ENCODE measurements at regions not wholly inside any gene's neighbourhood (a gene's known extent, or its start where the extent isn't known, plus 50 kb on each side); places are given as distances from the start of the nearest gene placed in this dataset.
"Not testable (repeated sequence)": the region's sequence is repeated elsewhere in the genome, so short reads cannot be mapped to it uniquely, and the experiment has no call there.

GRCh38 chr15:30225233-30225891 lies 90.5 kb downstream of the GOLGA8T start:
- POLR2A ChIA-PET (ENCODE audit: partially characterized antibody); DNase-seq (ENCODE audit: low read depth in 1 of 2, low spot score in 2 of 2); H4K20me1 ChIP-seq (replicated peaks in 1 of 2; ENCODE audit: control insufficient read depth in 1 of 2, insufficient read depth in 2 of 2, low read length in 2 of 2); H4K8ac ChIP-seq (ENCODE audit: extremely low read depth, insufficient read depth, low read length); H3K4ac ChIP-seq (replicated peaks; ENCODE audit: insufficient read length, low read depth, low read length); FAIRE-seq; H3K27ac ChIP-seq (ENCODE audit: low read depth, low read length); H3K23ac ChIP-seq (ENCODE audit: insufficient read length); H2BK5ac ChIP-seq (ENCODE audit: low read depth, low read length); H3K79me2 ChIP-seq (ENCODE audit: control insufficient read depth in 1 of 2, insufficient read depth in 2 of 2, low read length in 2 of 2); H2BK15ac ChIP-seq (ENCODE audit: low read length); H4K91ac ChIP-seq (replicated peaks; ENCODE audit: insufficient read length, low read length); H2AK5ac ChIP-seq (ENCODE audit: low read depth, low read length); H3K9me3 ChIP-seq (ENCODE audit: insufficient read depth in 2 of 2, low read depth in 1 of 2, low read length in 1 of 2); H3K18ac ChIP-seq (ENCODE audit: extremely low read depth, low read length); H3K27me3 ChIP-seq (replicated peaks in 1 of 4; ENCODE audit: control insufficient read depth in 3 of 4, extremely low read depth in 1 of 4, insufficient read depth in 3 of 4, low read length in 3 of 4); H2BK20ac ChIP-seq (ENCODE audit: low read length); H3K56ac ChIP-seq (replicated peaks; ENCODE audit: insufficient read length, low read depth, low read length); H2BK12ac ChIP-seq (ENCODE audit: low read depth, low read length); H3K9ac ChIP-seq (replicated peaks in 1 of 4; ENCODE audit: extremely low read depth in 1 of 4, low read depth in 3 of 4, low read length in 3 of 4); H4K5ac ChIP-seq (ENCODE audit: insufficient read length, low read depth, low read length); CTCF ChIA-PET (ENCODE audit: partially characterized antibody); H3K4me2 ChIP-seq (ENCODE audit: insufficient read depth in 1 of 2, low read depth in 2 of 2, low read length in 2 of 2); H2BK120ac ChIP-seq (replicated peaks; ENCODE audit: low read depth, low read length); H3K4me1 ChIP-seq (replicated peaks in 1 of 4; ENCODE audit: control insufficient read depth in 3 of 4, insufficient read depth in 4 of 4, low read length in 3 of 4); H3K36me3 ChIP-seq (ENCODE audit: control insufficient read depth in 2 of 4, insufficient read depth in 4 of 4, low read length in 3 of 4); H3K79me1 ChIP-seq (ENCODE audit: low read depth, low read length); H3K14ac ChIP-seq (ENCODE audit: insufficient read length); H2AFZ ChIP-seq (ENCODE audit: low read length); H3K23me2 ChIP-seq (ENCODE audit: low read depth, low read length): not testable (repeated sequence)
- H3K4me3 ChIP-seq (ENCODE audit: extremely low read depth in 1 of 4, insufficient read depth in 2 of 4, low read depth in 3 of 4, low read length in 4 of 4) = 0 out of 8 replicates have a peak overlapping the region, but pooled peaks of 1 of the 4 experiments have one; percentile 19
- 8% methylated on average over 5 of the region's 77 CpGs; no CpG with 5 or more reads in 1 of the 2 experiments for WGBS, 2 experiments (ENCODE audit: extremely low coverage in 1 of 2, insufficient coverage in 1 of 2, insufficient read length in 1 of 2, insufficient replicate concordance in 2 of 2, low coverage in 1 of 2, low lambda C conversion rate in 2 of 2, missing lambda C conversion rate in 1 of 2)

GRCh38 chr15:30261432-30262141 lies 126.7 kb downstream of the GOLGA8T start:
- H2BK120ac ChIP-seq (replicated peaks; ENCODE audit: low read depth, low read length); POLR2A ChIA-PET (ENCODE audit: partially characterized antibody); CTCF ChIA-PET (ENCODE audit: partially characterized antibody); H3K4me3 ChIP-seq (ENCODE audit: extremely low read depth in 1 of 4, insufficient read depth in 2 of 4, low read depth in 3 of 4, low read length in 4 of 4); H4K5ac ChIP-seq (ENCODE audit: insufficient read length, low read depth, low read length); H2AFZ ChIP-seq (ENCODE audit: low read length); H4K20me1 ChIP-seq (replicated peaks in 1 of 2; ENCODE audit: control insufficient read depth in 1 of 2, insufficient read depth in 2 of 2, low read length in 2 of 2); H3K23me2 ChIP-seq (ENCODE audit: low read depth, low read length); H3K18ac ChIP-seq (ENCODE audit: extremely low read depth, low read length); DNase-seq (ENCODE audit: low read depth in 1 of 2, low spot score in 2 of 2); H2BK15ac ChIP-seq (ENCODE audit: low read length); H3K23ac ChIP-seq (ENCODE audit: insufficient read length); H3K79me2 ChIP-seq (ENCODE audit: control insufficient read depth in 1 of 2, insufficient read depth in 2 of 2, low read length in 2 of 2); H3K27ac ChIP-seq (ENCODE audit: low read depth, low read length); H4K8ac ChIP-seq (ENCODE audit: extremely low read depth, insufficient read depth, low read length); H3K56ac ChIP-seq (replicated peaks; ENCODE audit: insufficient read length, low read depth, low read length); H3K4me2 ChIP-seq (ENCODE audit: insufficient read depth in 1 of 2, low read depth in 2 of 2, low read length in 2 of 2); H3K9ac ChIP-seq (replicated peaks in 1 of 4; ENCODE audit: extremely low read depth in 1 of 4, low read depth in 3 of 4, low read length in 3 of 4); H2BK20ac ChIP-seq (ENCODE audit: low read length); H3K9me3 ChIP-seq (ENCODE audit: insufficient read depth in 2 of 2, low read depth in 1 of 2, low read length in 1 of 2); H3K36me3 ChIP-seq (ENCODE audit: control insufficient read depth in 2 of 4, insufficient read depth in 4 of 4, low read length in 3 of 4); H3K14ac ChIP-seq (ENCODE audit: insufficient read length); H4K91ac ChIP-seq (replicated peaks; ENCODE audit: insufficient read length, low read length); H2AK5ac ChIP-seq (ENCODE audit: low read depth, low read length); H3K4ac ChIP-seq (replicated peaks; ENCODE audit: insufficient read length, low read depth, low read length); H2BK12ac ChIP-seq (ENCODE audit: low read depth, low read length); H3K27me3 ChIP-seq (replicated peaks in 1 of 4; ENCODE audit: control insufficient read depth in 3 of 4, extremely low read depth in 1 of 4, insufficient read depth in 3 of 4, low read length in 3 of 4); H3K79me1 ChIP-seq (ENCODE audit: low read depth, low read length); FAIRE-seq; H2BK5ac ChIP-seq (ENCODE audit: low read depth, low read length); H3K4me1 ChIP-seq (replicated peaks in 1 of 4; ENCODE audit: control insufficient read depth in 3 of 4, insufficient read depth in 4 of 4, low read length in 3 of 4): not testable (repeated sequence)
- 96% methylated on average over 9 of the region's 23 CpGs; no CpG with 5 or more reads in 1 of the 2 experiments for WGBS, 2 experiments (ENCODE audit: extremely low coverage in 1 of 2, insufficient coverage in 1 of 2, insufficient read length in 1 of 2, insufficient replicate concordance in 2 of 2, low coverage in 1 of 2, low lambda C conversion rate in 2 of 2, missing lambda C conversion rate in 1 of 2)

Measured in H1 (cell line).